Mesendoderm (in vitro differentiated cells): ENCODE measurements at regions not wholly inside any gene's neighbourhood (a gene's known extent, or its start where the extent isn't known, plus 50 kb on each side); places are given as distances from the start of the nearest gene placed in this dataset.

Experiments used
- DNase-seq: peaks from one replicate; pipeline ENCODE4 v3.0.0; 2013
- H2AK5ac ChIP-seq: 2 replicates; pipeline ENCODE4 v1.6.1; 2013; ENCODE audit warnings: low read length, inconsistent platforms
- H2BK120ac ChIP-seq: 2 replicates; pipeline ENCODE4 v1.6.1; 2013; ENCODE audit warnings: low read depth, mild to moderate bottlenecking, low read length, moderate library complexity, mixed read lengths
- H2BK15ac ChIP-seq: replicated peaks from 2 replicates; pipeline ENCODE4 v1.6.1; 2013; ENCODE audit warnings: low read depth, mild to moderate bottlenecking, moderate library complexity
- H2BK5ac ChIP-seq: 2 replicates; pipeline ENCODE4 v1.6.1; 2013; ENCODE audit warnings: low read length, inconsistent platforms
- H3K18ac ChIP-seq: 2 replicates; pipeline ENCODE4 v1.6.1; 2013; ENCODE audit warnings: mild to moderate bottlenecking, low read length, mixed read lengths
- H3K23ac ChIP-seq: one replicate; pipeline ENCODE4 v1.6.1; 2013; ENCODE audit warnings: low read length
- H3K27ac ChIP-seq: 2 replicates; pipeline ENCODE4 v1.5.1; 2013; ENCODE audit warnings: low read depth, mild to moderate bottlenecking, inconsistent platforms, low read length, moderate library complexity
- H3K27me3 ChIP-seq: 2 replicates; pipeline ENCODE4 v1.6.1; 2013; ENCODE audit warnings: low read length, control low read depth, mild to moderate bottlenecking, inconsistent platforms; ENCODE audit not compliant: insufficient read depth, poor library complexity
- H3K36me3 ChIP-seq: 2 replicates; pipeline ENCODE4 v1.6.1; 2013; ENCODE audit warnings: low read length, inconsistent platforms; ENCODE audit not compliant: control insufficient read depth, insufficient read depth
- H3K4ac ChIP-seq: one replicate; pipeline ENCODE4 v1.6.1; 2013; ENCODE audit warnings: low read depth, mild to moderate bottlenecking, low read length, moderate library complexity
- H3K4me1 ChIP-seq: 2 replicates; pipeline ENCODE4 v1.6.1; 2013; ENCODE audit warnings: low read depth, low read length, inconsistent platforms; ENCODE audit not compliant: control insufficient read depth
- H3K4me2 ChIP-seq: 2 replicates; pipeline ENCODE4 v1.6.1; 2013; ENCODE audit warnings: low read length
- H3K4me3 ChIP-seq: 2 replicates; pipeline ENCODE4 v1.5.1; 2013; ENCODE audit warnings: mild to moderate bottlenecking, low read length
- H3K56ac ChIP-seq: one replicate; pipeline ENCODE4 v1.6.1; 2013; ENCODE audit warnings: low read length
- H3K79me1 ChIP-seq: 2 replicates; pipeline ENCODE4 v1.6.1; 2013; ENCODE audit warnings: low read length, inconsistent platforms
- H3K79me2 ChIP-seq: 2 replicates; pipeline ENCODE4 v1.6.1; 2013; ENCODE audit warnings: mild to moderate bottlenecking, low read length; ENCODE audit not compliant: control insufficient read depth, insufficient read depth
- H3K9ac ChIP-seq: 2 replicates; pipeline ENCODE4 v1.6.1; 2013; ENCODE audit warnings: low read length, inconsistent platforms
- H4K5ac ChIP-seq: one replicate; pipeline ENCODE4 v1.6.1; 2013; ENCODE audit warnings: low read length
- H4K8ac ChIP-seq: one replicate; pipeline ENCODE4 v1.6.1; 2013; ENCODE audit warnings: low read depth, mild to moderate bottlenecking, control low read depth, low read length, moderate library complexity
- WGBS: extraction: QIAGEN DNeasy Blood & Tissue Kit; methylation state at CpG from one replicate; pipeline ENCODE4 v1.1.7; 2013; ENCODE audit warnings: low lambda C conversion rate, missing lambda C conversion rate; ENCODE audit not compliant: insufficient coverage; ENCODE audit errors: extremely low coverage; 5-methylcytosine and 5-hydroxymethylcytosine counted together

DNA sequence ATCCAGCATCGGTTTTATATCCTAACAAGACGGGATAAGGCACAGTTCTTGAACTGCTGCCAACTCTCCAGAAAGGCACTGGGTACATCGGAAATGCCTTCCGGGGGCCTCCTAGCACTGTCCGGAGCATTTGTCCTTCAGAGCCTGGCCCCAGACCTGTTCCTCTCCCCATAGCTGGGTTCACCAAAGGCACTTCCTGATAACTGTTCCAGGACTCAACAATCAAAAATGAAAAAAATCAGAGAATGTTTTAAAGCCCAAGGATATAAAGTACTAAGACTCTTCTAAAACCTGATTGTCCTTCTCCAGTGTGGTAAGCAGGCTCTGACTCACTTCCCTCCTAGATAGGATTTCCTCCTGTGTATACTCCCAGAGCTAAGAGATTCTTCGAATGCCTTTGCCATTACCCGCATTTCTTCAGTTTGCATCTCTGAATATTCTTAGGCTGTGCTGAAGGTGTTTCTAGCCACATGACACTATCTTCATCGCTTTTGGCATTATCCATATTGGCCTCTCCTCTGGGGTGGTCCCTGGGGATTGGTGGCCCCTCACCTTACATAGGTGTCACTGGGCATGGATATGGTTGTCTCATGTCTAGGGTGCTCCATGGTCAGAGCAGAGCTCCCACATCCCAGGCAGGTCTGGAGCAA, 112.9 kb downstream of the ZBTB18 start:
- Histone ChIP-seq H2BK15ac (no peak overlapping the region), H4K8ac (peak overlapping the region; percentile 88), H3K79me1 (no peaks in the 10 kb centered on the region), H3K4ac (peak overlapping the region; percentile 93), H3K27ac (peak overlapping the region; percentile 92), H3K4me1 (peaks cover 8% of the 10 kb centered on the region), H2BK5ac (peak overlapping the region; percentile 12), H3K27me3 (no peaks in the 10 kb centered on the region), H3K4me3 (no peak overlapping the region), H3K79me2 (no peaks in the 10 kb centered on the region), H3K18ac (peak overlapping the region; percentile 62), H4K5ac (no peak overlapping the region), H3K36me3 (no peaks in the 10 kb centered on the region), H3K23ac (no peak overlapping the region), H3K56ac (peak overlapping the region; percentile 9), H2BK120ac (peak overlapping the region; percentile 34), H3K4me2 (no peak overlapping the region), H2AK5ac (no peak overlapping the region), H3K9ac (no peak overlapping the region)
- DNase-seq, result peak; percentile 98
- no CpG with 5 or more reads among the region's 8 CpGs for WGBS

DNA sequence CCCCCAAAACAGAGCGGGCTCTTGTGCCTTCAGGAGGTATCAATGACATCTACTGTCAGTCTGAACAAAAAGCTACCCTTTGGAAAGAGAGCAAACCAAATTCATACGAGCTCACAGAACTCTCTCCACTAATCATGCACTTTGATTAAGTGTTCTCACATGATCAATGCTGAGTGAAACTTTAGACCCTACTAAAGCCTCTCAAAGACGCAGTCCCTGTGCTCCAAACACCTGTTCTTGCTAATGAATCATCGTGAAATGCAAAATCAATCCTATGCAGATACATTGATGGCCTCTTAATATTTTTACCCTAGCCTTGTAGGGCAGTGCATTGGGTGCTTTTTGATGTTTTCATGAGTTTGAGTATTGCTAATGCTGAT, 113.4 kb downstream of the ZBTB18 start:
- no peak overlapping the region for H3K4me3 ChIP-seq
- no peak overlapping the region for H4K8ac ChIP-seq
- H3K36me3 ChIP-seq, result no peaks in the 10 kb centered on the region
- H3K4me2 ChIP-seq, result no peak overlapping the region
- peak overlapping the region; percentile 31 for H3K18ac ChIP-seq
- peaks cover 8% of the 10 kb centered on the region for H3K4me1 ChIP-seq
- no peak overlapping the region for H2AK5ac ChIP-seq
- no peaks in the 10 kb centered on the region for H3K27me3 ChIP-seq
- H3K79me2 ChIP-seq, result no peaks in the 10 kb centered on the region
- H3K9ac ChIP-seq, result no peak overlapping the region
- no peak overlapping the region for H4K5ac ChIP-seq
- no peak overlapping the region for H2BK5ac ChIP-seq
- no CpG with 5 or more reads among the region's 4 CpGs for WGBS
- H3K79me1 ChIP-seq, result no peaks in the 10 kb centered on the region
- DNase-seq, result no peak
- H3K4ac ChIP-seq, result peak overlapping the region; percentile 93
- no peak overlapping the region for H2BK15ac ChIP-seq
- no peak overlapping the region for H3K56ac ChIP-seq
- H3K23ac ChIP-seq, result no peak overlapping the region
- peak overlapping the region; percentile 63 for H3K27ac ChIP-seq
- H2BK120ac ChIP-seq, result no peak overlapping the region

DNA sequence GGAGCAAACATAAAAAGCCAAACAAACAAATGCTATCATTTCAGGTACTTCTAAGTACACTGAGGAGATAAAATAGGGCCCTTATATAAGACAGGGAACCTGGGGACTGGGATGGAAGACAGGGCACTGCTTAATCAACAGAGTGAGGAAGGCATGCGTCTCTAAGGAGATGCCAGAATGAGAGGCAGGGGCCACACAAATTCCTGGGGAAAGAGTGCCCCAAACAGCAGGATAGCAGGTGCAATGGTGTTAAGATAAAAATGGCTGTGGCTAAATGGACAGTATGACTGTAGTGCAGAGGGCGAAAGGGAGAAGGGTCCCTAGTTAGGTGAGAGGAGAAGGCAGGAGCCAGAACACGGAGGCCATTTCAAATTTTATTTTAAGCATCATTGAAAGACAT, 113.9 kb downstream of the ZBTB18 start:
- no peaks in the 10 kb centered on the region for H3K79me1 ChIP-seq
- no peak overlapping the region for H3K4me3 ChIP-seq
- no peak overlapping the region for H2AK5ac ChIP-seq
- H2BK5ac ChIP-seq, result no peak overlapping the region
- H3K36me3 ChIP-seq, result no peaks in the 10 kb centered on the region
- peaks cover 8% of the 10 kb centered on the region for H3K4me1 ChIP-seq
- H3K23ac ChIP-seq, result no peak overlapping the region
- H2BK15ac ChIP-seq, result no peak overlapping the region
- DNase-seq, result peak; percentile 16
- H3K79me2 ChIP-seq, result no peaks in the 10 kb centered on the region
- H3K4ac ChIP-seq, result no peak overlapping the region
- H3K27ac ChIP-seq, result no peak overlapping the region
- H4K5ac ChIP-seq, result no peak overlapping the region
- H3K56ac ChIP-seq, result no peak overlapping the region
- no peak overlapping the region for H4K8ac ChIP-seq
- no peak overlapping the region for H3K9ac ChIP-seq
- no peak overlapping the region for H3K18ac ChIP-seq
- no peak overlapping the region for H3K4me2 ChIP-seq
- WGBS, result no CpG with 5 or more reads among the region's 3 CpGs
- H2BK120ac ChIP-seq, result no peak overlapping the region
- H3K27me3 ChIP-seq, result no peaks in the 10 kb centered on the region

DNA sequence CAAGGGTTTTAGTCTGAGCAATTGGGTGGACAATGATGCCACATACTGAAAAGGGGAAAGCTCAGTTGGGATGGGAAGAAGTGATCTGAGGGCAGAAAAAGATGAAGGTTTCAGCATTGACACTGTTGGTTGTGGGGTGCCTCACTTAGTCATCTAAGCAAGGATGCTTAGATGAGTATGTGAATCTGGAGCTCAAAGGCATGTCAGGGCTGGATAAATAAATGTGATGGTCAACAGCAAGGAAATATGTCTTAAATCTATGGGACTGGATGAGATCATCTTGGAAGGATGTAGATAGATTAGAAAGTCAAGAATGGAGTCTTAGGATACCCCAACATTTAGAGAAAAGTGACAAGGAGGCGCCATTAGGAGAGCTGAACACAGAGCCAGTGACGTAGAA, 114.6 kb downstream of the ZBTB18 start:
- no peak overlapping the region for H4K5ac ChIP-seq
- H3K36me3 ChIP-seq, result no peaks in the 10 kb centered on the region
- H2BK15ac ChIP-seq, result no peak overlapping the region
- H3K4me3 ChIP-seq, result no peak overlapping the region
- no peak overlapping the region for H2AK5ac ChIP-seq
- WGBS, result no CpG with 5 or more reads among the region's 2 CpGs
- no peaks in the 10 kb centered on the region for H3K27me3 ChIP-seq
- no peaks in the 10 kb centered on the region for H3K79me2 ChIP-seq
- no peak overlapping the region for H3K4ac ChIP-seq
- H3K4me1 ChIP-seq, result peaks cover 8% of the 10 kb centered on the region
- H3K79me1 ChIP-seq, result no peaks in the 10 kb centered on the region
- H4K8ac ChIP-seq, result no peak overlapping the region
- H3K23ac ChIP-seq, result no peak overlapping the region
- no peak for DNase-seq
- no peak overlapping the region for H3K56ac ChIP-seq
- H2BK5ac ChIP-seq, result no peak overlapping the region
- H3K4me2 ChIP-seq, result no peak overlapping the region
- no peak overlapping the region for H3K18ac ChIP-seq
- H3K27ac ChIP-seq, result no peak overlapping the region
- H2BK120ac ChIP-seq, result no peak overlapping the region
- H3K9ac ChIP-seq, result no peak overlapping the region

- H3K56ac ChIP-seq, result no peak overlapping the region
- no peak overlapping the region for H3K4ac ChIP-seq
- H2BK15ac ChIP-seq, result no peak overlapping the region
- no peaks in the 10 kb centered on the region for H3K36me3 ChIP-seq
- no peak overlapping the region for H3K4me3 ChIP-seq
- H2AK5ac ChIP-seq, result no peak overlapping the region
- no peak overlapping the region for H3K4me2 ChIP-seq
- no peaks in the 10 kb centered on the region for H3K79me2 ChIP-seq
- WGBS, result no CpG with 5 or more reads among the region's 7 CpGs
- H3K18ac ChIP-seq, result no peak overlapping the region
- no peak overlapping the region for H2BK120ac ChIP-seq
- no peaks in the 10 kb centered on the region for H3K4me1 ChIP-seq
- H4K8ac ChIP-seq, result no peak overlapping the region
- no peak overlapping the region for H3K9ac ChIP-seq
- no peak overlapping the region for H3K23ac ChIP-seq
- H4K5ac ChIP-seq, result no peak overlapping the region
- DNase-seq, result no peak
- H2BK5ac ChIP-seq, result no peak overlapping the region
- H3K79me1 ChIP-seq, result no peaks in the 10 kb centered on the region
- H3K27me3 ChIP-seq, result no peaks in the 10 kb centered on the region
- H3K27ac ChIP-seq, result no peak overlapping the region
Observed at GRCh38 chr1:244171241-244171985, 120.3 kb downstream of the ZBTB18 start.
